CD4-positive, CD25-positive, alpha-beta regulatory T cell (primary cell): ENCODE measurements at regions not wholly inside any gene's neighbourhood (a gene's known extent, or its start where the extent isn't known, plus 50 kb on each side); places are given as distances from the start of the nearest gene placed in this dataset.

Experiments used
- ATAC-seq, 2 donors: fragments of 150-1000 bp; cut with Tn5 transposase; one replicate each; pipeline ENCODE4 v1.10.0; 2021; ENCODE audit warnings: low read depth in 2 of 2, moderate number of reproducible peaks in 2 of 2, moderate library complexity in 1 of 2
- DNase-seq, 3 donors: peaks; one replicate each; pipeline versions ENCODE4 v3.0.0 to v3.0.0-alpha.2; 2012 to 2022; ENCODE audit warnings: mixed read lengths in 1 of 3
- H3K27ac ChIP-seq: one replicate; pipeline ENCODE4 v1.7.0; 2013; ENCODE audit warnings: mild to moderate bottlenecking, low read length; ENCODE audit not compliant: insufficient read depth, poor library complexity, severe bottlenecking
- H3K27me3 ChIP-seq: one replicate; pipeline ENCODE4 v1.7.0; 2013; ENCODE audit warnings: low read length; ENCODE audit not compliant: control insufficient read depth, insufficient read depth
- H3K36me3 ChIP-seq: one replicate; pipeline ENCODE4 v1.7.0; 2013; ENCODE audit warnings: mild to moderate bottlenecking, low read length, moderate library complexity; ENCODE audit not compliant: control insufficient read depth, insufficient read depth
- H3K4me1 ChIP-seq: 2 replicates; pipeline ENCODE4 v1.7.0; 2013; ENCODE audit warnings: mild to moderate bottlenecking, low read length; ENCODE audit not compliant: insufficient read depth, control insufficient read depth, poor library complexity, severe bottlenecking
- H3K4me3 ChIP-seq: one replicate; pipeline ENCODE4 v1.7.0; 2013; ENCODE audit warnings: low read depth, mild to moderate bottlenecking, low read length, moderate library complexity
- H3K9me3 ChIP-seq, 2 experiments: 1 replicate in 1 of 2; 2 replicates in 1 of 2; pipeline ENCODE4 v1.7.0; 2013; ENCODE audit warnings: low read length in 2 of 2, mild to moderate bottlenecking in 1 of 2, moderate library complexity in 1 of 2; ENCODE audit not compliant: control insufficient read depth in 2 of 2
- H3K27ac Mint-ChIP-seq, 3 donors: one replicate each; pipeline ENCODE4 v1.8.0; 2020 to 2022; ENCODE audit warnings: mild to moderate bottlenecking in 3 of 3, mixed read lengths in 3 of 3, moderate library complexity in 2 of 3
- H3K27me3 Mint-ChIP-seq: one replicate; pipeline ENCODE4 v1.8.0; 2022; ENCODE audit warnings: mild to moderate bottlenecking, mixed read lengths
- H3K36me3 Mint-ChIP-seq: one replicate; pipeline ENCODE4 v1.8.0; 2020; ENCODE audit warnings: mixed read lengths
- H3K4me1 Mint-ChIP-seq, 4 donors: one replicate each; pipeline ENCODE4 v1.8.0; 2020 to 2022; ENCODE audit warnings: mixed read lengths in 4 of 4, mild to moderate bottlenecking in 1 of 4
- H3K4me3 Mint-ChIP-seq, 4 donors: one replicate each; pipeline ENCODE4 v1.8.0; 2020 to 2022; ENCODE audit warnings: mild to moderate bottlenecking in 4 of 4, mixed read lengths in 4 of 4, moderate library complexity in 3 of 4
- H3K9me3 Mint-ChIP-seq, 7 donors: one replicate each; pipeline ENCODE4 v1.8.0; 2020 to 2022; ENCODE audit warnings: mixed read lengths in 7 of 7, mild to moderate bottlenecking in 3 of 7, moderate library complexity in 2 of 7

DNA sequence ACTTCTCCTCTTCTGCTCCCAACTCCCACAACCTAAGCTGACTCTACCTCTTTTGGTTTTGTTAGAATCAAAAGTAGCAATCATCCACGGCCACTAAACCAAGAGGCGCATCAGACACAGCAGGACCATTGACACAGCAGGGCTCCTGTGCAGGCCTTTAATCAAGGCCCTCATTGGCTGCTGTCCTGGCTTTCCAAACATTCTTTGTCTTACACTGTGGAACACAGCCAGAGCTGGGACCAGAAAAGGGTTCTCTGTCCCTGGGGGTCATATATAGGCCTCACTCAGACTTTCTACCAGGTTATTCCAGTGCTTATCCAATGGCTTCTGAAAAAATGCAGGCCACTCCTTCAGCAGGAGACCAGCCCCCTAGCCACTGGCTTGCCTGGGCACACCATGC lies 212.7 kb upstream of the NTM start:
- Mint-ChIP-seq H3K27me3 (no peaks in the 10 kb centered on the region), H3K27ac (no peak overlapping the region), H3K9me3 (peaks cover 0 to 7% (median 0%) of the 10 kb centered on the region in 7 donors), H3K4me1 (no peaks in the 10 kb centered on the region), H3K36me3 (no peaks in the 10 kb centered on the region), H3K4me3 (no peak overlapping the region)
- H3K36me3 ChIP-seq, result no peaks in the 10 kb centered on the region
- H3K27me3 ChIP-seq, result no peaks in the 10 kb centered on the region
- DNase-seq (no peak), ATAC-seq (no peak)
- H3K9me3 ChIP-seq, result no peaks in the 10 kb centered on the region
- H3K4me1 ChIP-seq, result no peaks in the 10 kb centered on the region
- no peak overlapping the region for H3K4me3 ChIP-seq
- H3K27ac ChIP-seq, result no peak overlapping the region

GRCh38 chr11:131160846-131161245 lies 209.6 kb upstream of the NTM start:
- Mint-ChIP-seq H3K27ac (no peak overlapping the region), H3K36me3 (no peaks in the 10 kb centered on the region), H3K27me3 (no peaks in the 10 kb centered on the region), H3K9me3 (peaks cover 0 to 7% (median 0%) of the 10 kb centered on the region in 7 donors), H3K4me3 (no peak overlapping the region), H3K4me1 (no peaks in the 10 kb centered on the region)
- Histone ChIP-seq H3K36me3 (no peaks in the 10 kb centered on the region), H3K4me3 (no peak overlapping the region), H3K4me1 (no peaks in the 10 kb centered on the region), H3K27me3 (no peaks in the 10 kb centered on the region), H3K9me3 (no peaks in the 10 kb centered on the region), H3K27ac (no peak overlapping the region)
- DNase-seq (no peak), ATAC-seq (no peak)

GRCh38 chr11:131163613-131164012 lies 206.8 kb upstream of the NTM start:
- no peak overlapping the region for H3K27ac ChIP-seq
- H3K9me3 Mint-ChIP-seq, result peaks cover 0 to 5% (median 0%) of the 10 kb centered on the region in 7 donors
- no peak overlapping the region for H3K27ac Mint-ChIP-seq
- no peaks in the 10 kb centered on the region for H3K27me3 ChIP-seq
- no peak overlapping the region for H3K4me3 Mint-ChIP-seq
- no peaks in the 10 kb centered on the region for H3K9me3 ChIP-seq
- H3K36me3 ChIP-seq, result no peaks in the 10 kb centered on the region
- no peak for DNase-seq
- no peaks in the 10 kb centered on the region for H3K4me1 ChIP-seq
- no peak for ATAC-seq
- no peaks in the 10 kb centered on the region for H3K4me1 Mint-ChIP-seq
- no peaks in the 10 kb centered on the region for H3K36me3 Mint-ChIP-seq
- no peaks in the 10 kb centered on the region for H3K27me3 Mint-ChIP-seq
- no peak overlapping the region for H3K4me3 ChIP-seq

DNA sequence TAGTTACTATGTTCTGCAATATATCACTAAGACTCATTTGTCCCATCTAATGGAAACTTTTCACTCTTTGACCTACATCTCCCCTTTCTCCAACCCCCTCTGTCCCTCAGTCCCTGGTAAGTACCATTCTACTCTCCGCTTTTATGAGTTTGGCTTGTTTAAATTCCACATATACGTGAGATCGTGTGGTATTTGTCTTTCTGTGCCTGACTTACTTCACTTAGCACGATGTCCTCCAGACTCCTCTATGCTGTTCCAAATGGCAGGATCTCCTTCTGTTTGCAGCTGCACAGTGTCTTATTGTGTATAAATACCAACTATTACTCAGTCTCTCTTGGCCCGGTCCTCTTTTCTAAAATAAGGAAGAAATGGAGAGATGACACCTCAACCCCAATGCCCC lies 205.4 kb upstream of the NTM start:
- Mint-ChIP-seq H3K4me3 (no peak overlapping the region), H3K27ac (no peak overlapping the region), H3K36me3 (no peaks in the 10 kb centered on the region), H3K4me1 (no peaks in the 10 kb centered on the region), H3K27me3 (no peaks in the 10 kb centered on the region), H3K9me3 (peaks cover 0 to 4% (median 0%) of the 10 kb centered on the region in 7 donors)
- H3K27me3 ChIP-seq, result no peaks in the 10 kb centered on the region
- no peak overlapping the region for H3K4me3 ChIP-seq
- H3K36me3 ChIP-seq, result no peaks in the 10 kb centered on the region
- no peak for DNase-seq
- no peaks in the 10 kb centered on the region for H3K9me3 ChIP-seq
- H3K27ac ChIP-seq, result no peak overlapping the region
- no peak for ATAC-seq
- no peaks in the 10 kb centered on the region for H3K4me1 ChIP-seq

DNA sequence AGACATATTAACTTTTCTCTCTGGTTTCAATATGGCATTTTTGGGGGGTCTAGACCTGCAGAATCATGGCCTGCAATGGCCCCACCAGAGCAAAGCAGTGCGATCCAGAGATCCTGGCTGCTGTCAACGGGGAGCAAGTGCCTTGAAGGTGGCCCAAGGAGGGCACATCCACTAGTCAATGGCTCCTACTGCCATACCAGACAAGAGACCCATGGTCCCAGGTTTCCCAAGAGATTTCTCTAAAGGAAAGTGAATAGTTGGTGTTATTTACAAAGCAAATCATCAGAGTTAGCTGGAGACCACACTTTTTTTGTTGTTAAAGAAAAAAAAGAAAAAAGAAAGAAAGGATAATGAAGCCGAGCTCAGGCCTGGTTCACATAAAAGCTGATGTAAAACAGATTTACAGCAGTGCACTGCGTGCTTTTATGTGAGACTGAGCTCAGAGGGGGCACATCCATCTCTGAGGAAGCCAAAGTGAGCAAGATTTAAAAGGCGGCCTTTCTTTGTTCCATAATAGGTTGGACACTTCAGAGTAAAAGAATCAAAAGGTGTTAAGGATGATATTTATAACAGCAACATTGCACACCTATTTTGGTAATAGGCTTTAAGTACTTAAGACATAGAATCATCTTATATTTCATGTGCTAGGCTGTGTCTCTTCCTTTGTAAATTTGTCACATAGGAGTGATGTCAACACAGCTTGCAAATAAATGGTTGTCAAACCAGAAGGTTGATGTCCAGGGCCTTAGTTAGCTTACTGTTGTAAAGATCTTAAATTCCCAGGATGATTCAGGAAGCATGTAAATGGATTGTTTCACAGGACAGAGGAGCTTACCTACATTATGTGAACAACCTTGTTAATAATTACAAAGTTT lies 201.3 kb upstream of the NTM start:
- Histone ChIP-seq H3K36me3 (no peaks in the 10 kb centered on the region), H3K4me1 (no peaks in the 10 kb centered on the region)

GRCh38 chr11:131172011-131172410 lies 198.4 kb upstream of the NTM start:
- no peaks in the 10 kb centered on the region for H3K4me1 Mint-ChIP-seq
- H3K4me3 Mint-ChIP-seq, result no peak overlapping the region
- peaks cover 0 to 5% (median 4%) of the 10 kb centered on the region in 7 donors for H3K9me3 Mint-ChIP-seq
- H3K27me3 Mint-ChIP-seq, result no peaks in the 10 kb centered on the region
- no peak overlapping the region for H3K27ac Mint-ChIP-seq
- no peaks in the 10 kb centered on the region for H3K36me3 Mint-ChIP-seq
- no peaks in the 10 kb centered on the region for H3K4me1 ChIP-seq
- H3K36me3 ChIP-seq, result no peaks in the 10 kb centered on the region
- no peak for DNase-seq
- no peak overlapping the region for H3K27ac ChIP-seq
- no peaks in the 10 kb centered on the region for H3K9me3 ChIP-seq
- ATAC-seq, result no peak
- H3K4me3 ChIP-seq, result no peak overlapping the region
- no peaks in the 10 kb centered on the region for H3K27me3 ChIP-seq

More for the DNA sequence above, 201.3 kb upstream of the NTM start:
- Histone ChIP-seq H3K27me3 (no peaks in the 10 kb centered on the region), H3K4me3 (no peak overlapping the region), H3K27ac (no peak overlapping the region), H3K9me3 (no peaks in the 10 kb centered on the region)
- no peaks in the 10 kb centered on the region for H3K4me1 Mint-ChIP-seq
- H3K9me3 Mint-ChIP-seq, result peaks cover 0 to 5% (median 0%) of the 10 kb centered on the region in 7 donors
- no peak overlapping the region for H3K4me3 Mint-ChIP-seq
- H3K27me3 Mint-ChIP-seq, result no peaks in the 10 kb centered on the region
- H3K36me3 Mint-ChIP-seq, result no peaks in the 10 kb centered on the region
- no peak overlapping the region for H3K27ac Mint-ChIP-seq
- no peak for ATAC-seq
- no peak for DNase-seq

- H3K27ac ChIP-seq, result no peak overlapping the region
- H3K4me3 ChIP-seq, result no peak overlapping the region
- no peaks in the 10 kb centered on the region for H3K4me1 ChIP-seq
- no peaks in the 10 kb centered on the region for H3K36me3 ChIP-seq
- Mint-ChIP-seq H3K4me1 (no peaks in the 10 kb centered on the region), H3K9me3 (peaks cover 0 to 7% (median 1%) of the 10 kb centered on the region in 7 donors), H3K27ac (no peak overlapping the region), H3K36me3 (no peaks in the 10 kb centered on the region), H3K27me3 (peaks cover 4% of the 10 kb centered on the region), H3K4me3 (no peak overlapping the region)
- H3K27me3 ChIP-seq, result no peaks in the 10 kb centered on the region
- no peaks in the 10 kb centered on the region for H3K9me3 ChIP-seq
- ATAC-seq, result no peak
- DNase-seq, result no peak
These were observed 192.4 kb upstream of the NTM start for GRCh38 chr11:131178020-131178419.

- no peak for ATAC-seq
- Histone ChIP-seq H3K4me3 (no peak overlapping the region), H3K4me1 (no peaks in the 10 kb centered on the region), H3K27me3 (no peaks in the 10 kb centered on the region), H3K27ac (no peak overlapping the region), H3K36me3 (no peaks in the 10 kb centered on the region), H3K9me3 (no peaks in the 10 kb centered on the region)
- no peak overlapping the region for H3K4me3 Mint-ChIP-seq
- no peaks in the 10 kb centered on the region for H3K36me3 Mint-ChIP-seq
- H3K27me3 Mint-ChIP-seq, result peaks cover 10% of the 10 kb centered on the region
- no peak for DNase-seq
- H3K27ac Mint-ChIP-seq, result no peak overlapping the region
- no peaks in the 10 kb centered on the region for H3K4me1 Mint-ChIP-seq
- peaks cover 0 to 7% (median 1%) of the 10 kb centered on the region in 7 donors for H3K9me3 Mint-ChIP-seq
These were observed 191.8 kb upstream of the NTM start for GRCh38 chr11:131178596-131178995.
